Endothelial cell of hepatic sinusoid (primary cell): ENCODE measurements at regions not wholly inside any gene's neighbourhood (a gene's known extent, or its start where the extent isn't known, plus 50 kb on each side); places are given as distances from the start of the nearest gene placed in this dataset.

Experiments
- in situ Hi-C: cut with HindIII; loops from 2 replicates; pipeline ENCODE4 v1.10.0; 2017; ENCODE audit warnings: low sequenced_read_pairs

DNA sequence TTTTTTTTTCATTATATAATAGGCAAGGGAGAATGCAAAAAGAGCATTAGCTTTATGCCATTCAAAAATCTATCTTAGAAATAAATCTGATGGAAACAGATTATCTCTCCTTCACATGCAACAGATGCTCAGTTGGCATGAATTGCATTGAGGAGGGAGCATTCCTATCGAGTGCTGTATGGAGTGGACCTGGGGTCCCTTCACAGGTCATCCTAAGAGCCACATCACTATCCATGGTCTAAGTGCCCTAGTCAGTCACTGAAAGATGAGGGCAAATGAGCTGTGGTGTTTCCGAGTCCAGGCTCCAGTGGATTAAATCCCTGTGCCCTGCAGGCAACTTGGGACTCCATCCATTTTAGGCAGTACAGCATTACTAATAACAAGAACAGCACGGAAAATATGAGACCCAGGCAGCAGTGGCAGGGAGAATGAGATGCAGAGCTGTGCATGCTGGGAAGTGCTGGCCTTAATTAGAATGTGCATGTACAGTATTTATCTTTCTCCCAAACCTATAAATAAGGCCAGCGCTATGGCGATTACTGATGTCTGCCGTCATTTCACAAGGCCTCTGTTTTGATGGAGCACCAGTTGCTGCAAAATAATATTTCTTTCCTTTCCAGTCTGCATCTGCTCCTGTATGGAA is 512.3 kb upstream of the PLXNA2 start:
- in situ Hi-C loops: no loop called here

DNA sequence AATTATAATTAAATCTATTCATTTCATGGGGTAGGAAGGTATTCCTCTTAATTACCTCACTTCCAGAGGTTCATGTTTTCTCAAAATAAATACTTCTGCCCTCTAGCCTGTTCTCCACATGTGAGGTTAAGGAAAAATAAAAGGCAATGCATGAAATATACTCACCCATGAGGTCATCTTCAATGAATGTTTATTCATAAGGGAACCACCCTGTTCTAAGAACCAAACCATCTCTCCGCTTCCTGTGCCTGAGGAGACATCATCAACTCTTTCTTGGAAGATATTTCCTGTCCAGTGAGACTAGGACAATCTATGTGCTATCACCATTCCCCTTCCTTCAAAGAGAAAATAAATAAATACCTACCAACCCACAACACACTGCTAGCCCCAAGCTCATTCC is 513.7 kb upstream of the PLXNA2 start:
- in situ Hi-C loops: no loop called here

GRCh38 chr1:208759255-208759654 is 515.1 kb upstream of the PLXNA2 start:
- in situ Hi-C loops: no loop called here

DNA sequence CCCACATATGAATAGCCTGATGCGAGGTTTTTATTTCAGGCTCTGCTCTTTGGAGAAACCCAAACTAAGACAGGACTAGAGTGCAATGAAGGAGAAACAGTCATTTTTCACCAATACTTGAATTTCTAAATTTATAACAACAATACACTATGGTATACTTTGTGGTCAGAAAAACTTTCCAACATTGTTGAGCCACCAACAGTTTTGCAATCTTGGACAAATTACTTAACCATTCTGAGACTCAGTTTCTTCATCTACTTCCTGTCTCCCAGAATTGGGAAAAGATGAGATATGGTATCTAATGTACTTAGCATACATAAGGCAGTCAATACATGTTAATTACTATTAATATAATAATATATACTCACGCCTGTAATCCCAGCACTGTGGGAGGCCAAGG is 519.8 kb upstream of the PLXNA2 start:
- in situ Hi-C loops: no loop called here

GRCh38 chr1:208766832-208767231 is 522.6 kb upstream of the PLXNA2 start:
- in situ Hi-C loops: no loop called here

GRCh38 chr1:208767816-208768215 is 523.6 kb upstream of the PLXNA2 start:
- in situ Hi-C loops: no loop called here

DNA sequence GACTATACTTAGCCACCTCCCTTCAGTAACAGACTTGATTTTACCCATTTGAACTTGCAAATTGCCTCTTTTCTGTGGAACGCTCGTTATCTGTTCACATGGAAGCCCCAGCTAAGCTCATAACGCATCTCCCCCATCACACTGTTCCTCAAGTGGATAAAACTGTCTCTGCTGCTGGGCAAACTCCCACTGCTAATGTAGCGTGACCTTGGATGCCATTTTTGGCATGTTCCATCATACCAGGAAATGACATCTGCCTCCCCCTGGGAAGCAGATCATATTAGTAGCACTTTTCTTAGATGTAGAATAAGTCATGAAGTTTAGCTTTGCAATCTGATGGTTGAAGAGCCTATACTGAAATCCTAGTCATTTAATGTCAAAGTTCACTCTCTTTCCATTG is 528.7 kb upstream of the PLXNA2 start:
- in situ Hi-C loops: no loop called here

DNA sequence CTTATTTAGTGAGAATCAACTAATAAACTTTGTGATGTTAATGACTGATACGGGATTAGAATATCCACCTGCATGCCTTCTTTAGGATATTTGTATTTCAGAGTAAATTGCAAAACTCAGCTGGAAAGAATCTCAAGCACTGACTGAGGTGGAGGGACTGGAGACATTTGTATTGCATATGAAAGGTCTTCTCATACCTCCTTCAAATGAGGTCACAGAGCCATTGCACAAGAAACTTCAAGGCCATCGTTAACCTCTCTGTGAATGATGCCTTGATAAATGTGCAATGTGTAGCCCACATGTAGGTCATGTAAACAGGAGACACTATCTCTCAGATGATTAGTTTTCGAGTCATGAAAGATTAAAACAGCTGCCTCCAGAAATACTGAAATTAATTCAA is 531.7 kb upstream of the PLXNA2 start:
- in situ Hi-C loops: no loop called here

DNA sequence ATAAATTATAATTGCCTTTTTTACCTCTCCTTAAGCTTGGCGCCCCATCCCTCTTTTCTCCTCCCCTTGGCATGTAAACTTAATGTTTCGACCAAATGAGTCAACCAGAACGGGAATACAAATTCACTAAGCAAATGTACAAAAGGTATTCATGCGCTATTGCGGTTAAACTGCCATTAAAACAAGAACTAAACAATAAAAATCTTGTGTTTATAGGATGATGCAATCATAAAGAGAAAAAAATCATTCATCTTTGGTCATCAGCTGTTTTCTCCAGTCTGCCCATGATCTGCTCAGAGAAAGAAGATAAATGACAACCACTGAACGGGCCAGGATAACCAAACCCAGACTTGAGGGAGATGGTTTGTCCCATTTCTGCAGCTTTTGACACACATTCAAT is 534.2 kb upstream of the PLXNA2 start:
- in situ Hi-C loops: no loop called here

DNA sequence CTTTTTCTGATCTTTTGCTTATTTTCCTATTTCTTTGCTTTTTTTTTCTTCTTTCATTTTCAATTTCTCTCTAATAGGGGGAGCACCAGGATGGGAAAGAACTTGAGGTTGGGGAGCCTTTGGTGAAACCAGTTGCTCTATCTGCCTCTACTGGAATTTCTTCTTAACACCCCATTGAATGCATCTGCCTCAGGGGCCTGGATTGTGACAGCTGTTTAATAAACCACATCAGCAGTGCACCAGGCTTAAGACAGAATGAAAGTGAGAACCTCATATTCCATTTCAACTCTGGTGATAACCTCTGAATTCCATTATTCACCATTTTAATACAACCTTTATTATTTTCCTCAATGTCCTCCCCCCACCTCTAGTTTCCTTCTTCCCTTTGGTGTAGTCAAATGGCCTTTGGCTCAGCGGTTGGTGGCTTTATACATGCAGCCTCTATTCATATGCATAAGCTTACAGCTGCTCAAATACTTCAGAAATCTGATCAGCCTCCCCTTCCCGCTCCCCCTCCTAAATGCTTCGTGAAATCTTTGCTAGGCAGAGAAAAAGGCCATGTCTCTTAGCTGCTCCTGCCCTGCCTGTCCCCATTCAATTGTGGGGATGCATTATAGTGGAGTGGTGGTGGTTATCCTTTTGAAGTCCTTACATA is 537.3 kb upstream of the PLXNA2 start:
- in situ Hi-C loops: no loop called here

- in situ Hi-C loops: no loop called here
Observed at GRCh38 chr1:208782186-208782585, 538.0 kb upstream of the PLXNA2 start.

GRCh38 chr1:208785629-208786028 is 541.4 kb upstream of the PLXNA2 start:
- in situ Hi-C loops: no loop called here

DNA sequence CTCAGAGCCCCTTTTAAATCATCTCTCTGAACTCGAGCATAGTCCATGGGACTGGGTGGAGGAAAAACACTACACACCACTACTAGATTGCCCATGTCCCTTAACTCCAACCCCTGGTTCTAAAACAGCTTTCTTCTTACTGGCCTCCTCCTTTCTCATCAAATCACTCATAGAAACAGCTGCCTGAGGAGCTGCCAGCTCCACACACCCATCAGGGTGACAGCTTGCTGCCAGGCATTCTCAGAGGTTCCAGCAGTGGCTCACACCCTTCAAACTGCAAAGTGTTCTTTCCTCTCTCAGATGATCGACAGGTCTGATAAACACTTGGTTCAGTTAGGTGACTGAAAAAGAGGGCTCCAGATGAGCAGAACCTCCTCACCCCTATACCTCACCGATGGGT is 543.0 kb upstream of the PLXNA2 start:
- in situ Hi-C loops: no loop called here

GRCh38 chr1:208788013-208788540 is 543.9 kb upstream of the PLXNA2 start:
- in situ Hi-C loops: no loop called here

DNA sequence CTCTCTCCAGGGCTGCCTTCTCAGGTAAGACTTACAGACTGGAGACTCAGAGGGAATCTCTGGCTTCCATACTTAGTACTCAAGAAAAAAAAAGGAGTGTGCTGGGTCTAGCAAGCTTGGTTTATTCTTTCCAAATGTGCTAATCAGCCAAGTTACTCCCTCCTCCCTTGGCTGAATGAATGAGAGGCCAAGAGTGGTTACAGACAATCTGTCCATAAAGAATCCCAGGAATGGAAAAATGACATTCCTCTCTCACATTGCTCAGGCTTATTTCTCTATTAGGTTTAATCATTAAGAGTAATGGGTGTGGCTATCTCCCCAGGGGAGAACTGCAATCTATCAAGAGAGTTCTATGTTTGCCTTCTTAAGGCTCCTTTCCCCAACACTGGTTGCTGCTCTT is 547.3 kb upstream of the PLXNA2 start:
- in situ Hi-C loops: loop anchor here (5.0 kb wide), 1 partner anchor 51 kb away; no protein-coding TSS in a partner anchor

GRCh38 chr1:208793861-208794345 is 549.7 kb upstream of the PLXNA2 start:
- in situ Hi-C loops: loop anchor here (5.0 kb wide), 1 partner anchor 48 kb away; no protein-coding TSS in a partner anchor

- in situ Hi-C loops: no loop called here
Observed at GRCh38 chr1:208799186-208799585, 555.0 kb upstream of the PLXNA2 start.

GRCh38 chr1:208803011-208803811 is 559.0 kb upstream of the PLXNA2 start:
- in situ Hi-C loops: no loop called here

DNA sequence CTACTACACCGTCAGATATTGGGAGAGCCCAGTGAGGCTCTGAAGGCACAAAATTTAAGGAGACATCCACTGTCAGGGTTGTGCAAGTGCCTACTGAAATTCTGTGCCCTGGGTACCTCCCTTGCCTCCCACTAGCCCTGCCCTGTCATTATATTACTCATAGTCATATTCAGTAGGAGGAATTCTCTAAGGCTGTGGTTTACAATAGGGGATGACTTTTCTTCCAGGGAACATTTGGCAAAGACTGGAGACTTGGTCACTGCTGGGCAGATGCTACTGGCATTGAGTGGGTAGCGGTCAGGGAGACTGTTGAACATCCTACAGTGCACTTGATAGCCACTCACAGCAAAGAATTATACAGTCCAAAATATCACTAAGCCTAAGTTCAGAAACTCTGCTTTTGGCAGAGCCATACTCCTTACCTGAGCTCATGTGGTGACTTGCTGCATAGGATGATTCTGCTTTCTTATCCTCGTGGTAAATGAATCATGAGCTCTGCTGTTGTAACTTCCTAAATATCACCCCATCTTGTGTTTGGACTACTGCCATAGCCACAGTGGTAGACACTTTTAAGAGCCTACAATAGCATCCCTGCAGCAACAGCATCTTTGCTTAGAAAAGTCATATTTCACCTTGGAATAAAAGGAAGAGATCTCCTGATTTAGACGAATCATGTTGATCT is 563.4 kb upstream of the PLXNA2 start:
- in situ Hi-C loops: no loop called here

DNA sequence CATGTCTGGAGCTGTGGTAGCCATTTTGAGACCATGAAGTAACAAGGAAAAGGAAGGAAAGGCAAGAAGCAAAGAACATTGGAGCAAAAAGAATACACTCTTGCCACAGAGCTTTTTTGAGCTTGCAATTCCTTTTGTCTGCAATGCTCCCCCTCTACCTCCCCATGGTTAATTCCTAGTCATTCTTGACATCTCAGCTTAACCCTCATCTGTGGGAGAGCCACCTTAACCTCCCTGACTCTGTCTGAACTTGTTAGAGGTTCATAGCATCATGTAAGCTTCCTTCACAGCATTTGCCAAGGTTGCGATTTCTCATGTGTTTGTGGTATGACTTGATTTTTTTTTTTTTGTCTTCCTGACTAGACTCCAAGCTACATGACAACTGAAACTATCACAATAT is 564.1 kb upstream of the PLXNA2 start:
- in situ Hi-C loops: no loop called here

DNA sequence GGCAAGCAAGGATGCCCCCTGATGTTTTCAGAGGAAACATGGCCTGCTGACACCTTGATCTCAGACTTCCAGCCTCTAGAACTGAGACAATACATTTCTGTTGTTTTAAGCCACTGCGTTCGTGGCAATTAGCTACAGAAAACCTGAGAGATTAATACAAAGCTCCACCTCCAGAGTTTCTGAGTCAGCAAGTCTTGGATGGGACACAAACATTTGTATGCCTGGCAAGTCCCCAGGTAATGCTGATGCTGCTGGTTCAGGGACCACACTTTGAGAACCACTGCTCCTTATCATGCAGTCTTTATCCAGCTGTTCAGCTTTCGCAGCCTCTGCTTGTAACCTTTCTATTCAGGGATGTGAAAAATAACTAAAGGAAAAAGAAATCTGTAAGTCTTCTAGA is 565.7 kb upstream of the PLXNA2 start:
- in situ Hi-C loops: no loop called here
